GM23338 (cell line): ENCODE measurements at regions not wholly inside any gene's neighbourhood (a gene's known extent, or its start where the extent isn't known, plus 50 kb on each side); places are given as distances from the start of the nearest gene placed in this dataset.
"Not testable (repeated sequence)": the region's sequence is repeated elsewhere in the genome, so short reads cannot be mapped to it uniquely, and the experiment has no call there.

ENCODE experiments used
- ATAC-seq: fragments of 200-7000 bp; cut with Tn5 transposase; 3 replicates; pipeline ENCODE4 v1.9.1; 2020
- DNase-seq: peaks from one replicate; pipeline ENCODE4 v3.0.0-alpha.2; 2015; ENCODE audit warnings: low spot score
- H2AFZ ChIP-seq: fragments of 200-600 bp; sonication (generic); 2 replicates; pipeline ENCODE4 v1.8.0; 2016; ENCODE audit warnings: antibody characterized with exemption, mild to moderate bottlenecking, moderate library complexity
- H3F3A ChIP-seq: fragments of 200-600 bp; sonication (generic); replicated peaks from 2 replicates; pipeline ENCODE4 v1.8.0; 2017; ENCODE audit warnings: antibody characterized with exemption, mixed run types, low read depth
- H3K27ac ChIP-seq: fragments of 200-600 bp; sonication (generic); 2 replicates; pipeline ENCODE4 v1.6.1; 2016; ENCODE audit warnings: low read depth
- H3K27me3 ChIP-seq: fragments of 200-600 bp; sonication (generic); 2 replicates; pipeline ENCODE4 v1.8.0; 2016; ENCODE audit warnings: mild to moderate bottlenecking, mixed run types, moderate library complexity; ENCODE audit not compliant: insufficient read depth
- H3K36me3 ChIP-seq: fragments of 200-600 bp; sonication (generic); 2 replicates; pipeline ENCODE4 v1.8.0; 2016; ENCODE audit warnings: mild to moderate bottlenecking; ENCODE audit not compliant: insufficient read depth
- H3K4me1 ChIP-seq: fragments of 200-600 bp; sonication (generic); 2 replicates; pipeline ENCODE4 v1.8.0; 2016; ENCODE audit warnings: mild to moderate bottlenecking, moderate library complexity; ENCODE audit not compliant: insufficient read depth
- H3K4me2 ChIP-seq: fragments of 200-600 bp; sonication (generic); 2 replicates; pipeline ENCODE4 v1.7.1; 2017; ENCODE audit warnings: mixed run types
- H3K4me3 ChIP-seq: fragments of 200-600 bp; sonication (generic); 2 replicates; pipeline ENCODE4 v1.6.1; 2016; ENCODE audit warnings: mixed run types
- H3K79me2 ChIP-seq: fragments of 200-600 bp; sonication (generic); replicated peaks from 2 replicates; pipeline ENCODE4 v1.8.0; 2017; ENCODE audit warnings: mild to moderate bottlenecking; ENCODE audit not compliant: insufficient read depth
- H3K9me2 ChIP-seq: fragments of 200-600 bp; sonication (generic); 2 replicates; pipeline ENCODE4 v1.8.0; 2017; ENCODE audit not compliant: insufficient read depth
- H4K20me1 ChIP-seq: fragments of 200-600 bp; sonication (generic); replicated peaks from 2 replicates; pipeline ENCODE4 v1.8.0; 2017; ENCODE audit warnings: mild to moderate bottlenecking; ENCODE audit not compliant: insufficient read depth
- H3K27ac Mint-ChIP-seq: 2 replicates; pipeline ENCODE4 v1.8.0; 2020; ENCODE audit warnings: inconsistent platforms, mild to moderate bottlenecking, moderate library complexity, mixed read lengths
- H3K27me3 Mint-ChIP-seq: 3 replicates; pipeline ENCODE4 v1.8.0; 2022; ENCODE audit warnings: low read depth, mild to moderate bottlenecking, moderate library complexity, mixed read lengths, inconsistent platforms; ENCODE audit not compliant: insufficient read depth, poor library complexity
- H3K36me3 Mint-ChIP-seq: 3 replicates; pipeline ENCODE4 v1.8.0; 2021; ENCODE audit warnings: low read depth, mild to moderate bottlenecking, inconsistent platforms, moderate library complexity, mixed read lengths
- H3K4me1 Mint-ChIP-seq: 3 replicates; pipeline ENCODE4 v1.8.0; 2020; ENCODE audit warnings: mild to moderate bottlenecking, inconsistent platforms, mixed read lengths
- H3K4me3 Mint-ChIP-seq: 3 replicates; pipeline ENCODE4 v1.8.0; 2021; ENCODE audit warnings: moderate library complexity, mild to moderate bottlenecking, inconsistent platforms, mixed read lengths
- H3K9me3 Mint-ChIP-seq: 3 replicates; pipeline ENCODE4 v1.8.0; 2020; ENCODE audit warnings: moderate library complexity, mild to moderate bottlenecking, inconsistent platforms, mixed read lengths
- ETS1 ChIP-seq: IDR thresholded peaks from 2 replicates; pipeline ENCODE4 v1.6.1; 2016; ENCODE audit warnings: antibody characterized with exemption
- EZH2 ChIP-seq: fragments of 200-600 bp; sonication (generic); IDR thresholded peaks from one replicate; pipeline ENCODE4 v1.8.0; 2017; ENCODE audit warnings: antibody characterized with exemption, mild to moderate bottlenecking, low read depth; ENCODE audit not compliant: unreplicated experiment
- TF ChIP-seq, protein P1 (sequence below), 2 experiments: fragments of 200-600 bp in 1 of 2; sonication (generic) in 1 of 2; conservative IDR thresholded peaks; 2 replicates each; pipeline versions ENCODE4 v1.5.1 to v1.6.1; 2016 to 2017; ENCODE audit warnings: antibody characterized with exemption in 2 of 2, low read depth in 2 of 2, mild to moderate bottlenecking in 2 of 2, moderate library complexity in 1 of 2

DNA sequence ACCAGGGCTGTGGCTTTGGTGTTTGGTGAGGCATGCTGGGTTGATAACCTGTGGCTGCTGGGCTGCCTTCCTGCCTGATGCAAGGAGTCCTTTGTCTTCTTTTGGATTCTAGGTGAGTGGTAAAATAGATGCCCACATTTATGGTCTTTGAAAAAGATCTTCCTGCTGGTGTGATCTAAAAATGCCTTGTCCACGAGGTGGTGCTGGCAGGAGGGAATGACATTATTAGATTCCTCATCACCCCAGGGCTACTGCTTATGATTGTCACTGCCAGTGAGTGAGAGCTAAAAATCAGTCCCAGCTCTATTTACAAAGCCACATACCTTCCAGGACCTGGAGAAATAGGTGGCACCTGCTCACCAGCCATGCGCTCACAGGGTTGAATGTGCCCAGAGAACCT lies 355.5 kb upstream of the ROPN1 start:
- no peaks in the 10 kb centered on the region for H3K9me2 ChIP-seq
- Mint-ChIP-seq H3K36me3 (no peaks in the 10 kb centered on the region), H3K27me3 (peaks cover 4% of the 10 kb centered on the region), H3K27ac (no peak overlapping the region), H3K4me1 (peaks cover 8% of the 10 kb centered on the region; the same call in 2 of the 3 replicates), H3K4me3 (no peak overlapping the region), H3K9me3 (no peaks in the 10 kb centered on the region)
- no peaks in the 10 kb centered on the region for H3K79me2 ChIP-seq
- no peak overlapping the region for H3K27ac ChIP-seq
- H3K27me3 ChIP-seq: no peaks in the 10 kb centered on the region
- H3K4me2 ChIP-seq: no peak overlapping the region
- H2AFZ ChIP-seq: no peak overlapping the region
- no peaks in the 10 kb centered on the region for H4K20me1 ChIP-seq
- no peak for ATAC-seq
- H3K4me1 ChIP-seq: no peaks in the 10 kb centered on the region
- no peak for DNase-seq
- TF ChIP-seq, protein P1, sequence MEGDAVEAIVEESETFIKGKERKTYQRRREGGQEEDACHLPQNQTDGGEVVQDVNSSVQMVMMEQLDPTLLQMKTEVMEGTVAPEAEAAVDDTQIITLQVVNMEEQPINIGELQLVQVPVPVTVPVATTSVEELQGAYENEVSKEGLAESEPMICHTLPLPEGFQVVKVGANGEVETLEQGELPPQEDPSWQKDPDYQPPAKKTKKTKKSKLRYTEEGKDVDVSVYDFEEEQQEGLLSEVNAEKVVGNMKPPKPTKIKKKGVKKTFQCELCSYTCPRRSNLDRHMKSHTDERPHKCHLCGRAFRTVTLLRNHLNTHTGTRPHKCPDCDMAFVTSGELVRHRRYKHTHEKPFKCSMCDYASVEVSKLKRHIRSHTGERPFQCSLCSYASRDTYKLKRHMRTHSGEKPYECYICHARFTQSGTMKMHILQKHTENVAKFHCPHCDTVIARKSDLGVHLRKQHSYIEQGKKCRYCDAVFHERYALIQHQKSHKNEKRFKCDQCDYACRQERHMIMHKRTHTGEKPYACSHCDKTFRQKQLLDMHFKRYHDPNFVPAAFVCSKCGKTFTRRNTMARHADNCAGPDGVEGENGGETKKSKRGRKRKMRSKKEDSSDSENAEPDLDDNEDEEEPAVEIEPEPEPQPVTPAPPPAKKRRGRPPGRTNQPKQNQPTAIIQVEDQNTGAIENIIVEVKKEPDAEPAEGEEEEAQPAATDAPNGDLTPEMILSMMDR (conservative IDR thresholded peaks at IDR 0.05; ENCODE audit: low read depth in 2 of 2): 0 out of 4 replicates have a peak, but pooled peaks of 1 of the 2 experiments have one; percentile 6
- no peak for TF ChIP-seq ETS1
- H3K36me3 ChIP-seq: no peaks in the 10 kb centered on the region
- no peaks in the 10 kb centered on the region for H3F3A ChIP-seq
- H3K4me3 ChIP-seq: no peak overlapping the region

GRCh38 chr3:124348555-124348954 lies 356.6 kb upstream of the ROPN1 start:
- H3K27ac Mint-ChIP-seq, H3K4me1 Mint-ChIP-seq, H3K4me3 Mint-ChIP-seq, H3F3A ChIP-seq, ATAC-seq, H3K4me1 ChIP-seq, H3K9me3 Mint-ChIP-seq, H3K9me2 ChIP-seq, H3K36me3 Mint-ChIP-seq, DNase-seq, H3K27me3 ChIP-seq, H4K20me1 ChIP-seq, H2AFZ ChIP-seq, H3K36me3 ChIP-seq, H3K79me2 ChIP-seq, H3K27me3 Mint-ChIP-seq, H3K4me2 ChIP-seq, H3K27ac ChIP-seq, H3K4me3 ChIP-seq: not testable (repeated sequence)

DNA sequence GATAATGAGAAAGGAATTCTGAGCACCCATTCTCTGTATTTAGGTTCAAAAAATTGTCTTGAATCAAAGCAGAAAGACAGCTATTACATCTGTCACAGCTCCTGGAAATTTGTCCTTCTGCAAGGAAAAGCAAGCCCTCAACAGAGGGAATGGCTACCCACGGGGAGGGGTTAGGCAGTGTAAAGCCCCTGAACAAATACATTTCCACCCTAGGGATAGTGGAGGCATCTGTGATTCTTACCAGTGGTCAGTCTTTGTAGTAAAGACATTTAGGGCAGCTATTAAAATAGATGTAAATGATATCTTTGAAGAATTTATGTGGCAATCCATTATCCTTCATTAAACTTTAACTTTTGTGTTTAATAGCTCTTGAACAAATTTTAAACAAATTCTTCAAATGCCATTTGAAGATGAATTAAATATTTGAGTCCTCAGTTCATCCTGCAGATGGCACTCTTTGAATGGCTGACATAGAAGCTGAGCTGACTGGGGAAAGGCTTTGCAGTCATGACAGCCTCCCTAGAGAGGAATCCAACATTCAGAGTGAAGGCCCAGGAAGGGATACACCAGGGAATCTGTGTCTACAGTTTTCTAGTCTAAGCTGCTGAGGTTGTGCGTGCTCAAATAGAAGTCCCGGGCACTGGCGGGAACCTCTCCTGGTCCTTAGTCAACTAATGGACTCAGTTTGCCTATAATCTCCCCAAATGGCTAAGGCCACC lies 359.7 kb upstream of the ROPN1 start:
- Histone ChIP-seq H3K4me1 (no peaks in the 10 kb centered on the region), H3K27ac (no peak overlapping the region), H3K27me3 (no peaks in the 10 kb centered on the region), H3K4me2 (no peak overlapping the region), H3F3A (no peaks in the 10 kb centered on the region), H3K36me3 (no peaks in the 10 kb centered on the region), H3K79me2 (no peaks in the 10 kb centered on the region), H3K4me3 (no peak overlapping the region), H3K9me2 (no peaks in the 10 kb centered on the region), H4K20me1 (no peaks in the 10 kb centered on the region), H2AFZ (no peak overlapping the region)
- TF ChIP-seq, protein P1 (conservative IDR thresholded peaks at IDR 0.05; ENCODE audit: low read depth in 2 of 2): peak; percentile 87 to 89
- TF ChIP-seq EZH2: no peak
- Mint-ChIP-seq H3K4me3 (no peak overlapping the region), H3K9me3 (no peaks in the 10 kb centered on the region; the same call in 2 of the 3 replicates), H3K36me3 (no peaks in the 10 kb centered on the region), H3K27me3 (peaks cover 2% of the 10 kb centered on the region), H3K27ac (no peak overlapping the region), H3K4me1 (peaks cover 8% of the 10 kb centered on the region; the same call in 2 of the 3 replicates)
- DNase-seq (peak; percentile 90), ATAC-seq (peak; percentile 98)
